Inflammatory macrophage (primary cell): ENCODE measurements at regions not wholly inside any gene's neighbourhood (a gene's known extent, or its start where the extent isn't known, plus 50 kb on each side); places are given as distances from the start of the nearest gene placed in this dataset.

Source experiments
- DNase-seq, 2 donors: peaks; one replicate each; pipeline ENCODE4 v3.0.0-alpha.2; 2020 to 2022

DNA sequence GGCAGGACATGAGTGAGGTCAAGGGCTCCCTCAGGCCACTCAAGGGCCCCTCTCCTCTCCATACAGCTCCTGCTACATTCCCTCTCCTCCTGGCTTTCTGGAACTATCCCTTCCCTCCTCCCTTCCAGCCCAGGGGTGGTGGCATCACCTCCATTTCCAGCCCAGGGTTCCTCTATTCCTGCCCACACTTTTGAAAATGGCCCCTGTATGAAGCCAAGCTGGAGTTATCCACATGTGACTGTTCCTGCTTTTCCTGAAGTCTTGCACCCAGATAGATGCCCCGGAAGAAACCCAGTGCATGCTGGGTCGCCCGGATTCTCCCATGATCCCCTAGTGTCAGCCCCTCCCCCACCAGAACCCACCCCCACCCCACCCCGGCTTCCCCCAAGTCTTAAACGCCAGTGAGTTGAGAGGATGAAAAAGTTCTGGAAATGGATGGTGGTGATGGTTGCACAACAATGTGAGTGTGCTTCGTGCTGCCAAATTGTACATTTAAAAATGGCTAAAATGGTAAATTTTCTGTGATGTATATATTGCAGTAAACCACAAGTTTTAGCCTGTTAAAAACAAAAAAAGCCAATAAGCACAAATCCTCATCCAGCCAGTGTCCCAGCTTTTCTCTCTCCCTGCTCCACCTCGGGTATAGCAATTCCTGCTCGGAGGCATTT is 136.9 kb downstream of the SCARB1 start:
- DNase-seq: no peak

DNA sequence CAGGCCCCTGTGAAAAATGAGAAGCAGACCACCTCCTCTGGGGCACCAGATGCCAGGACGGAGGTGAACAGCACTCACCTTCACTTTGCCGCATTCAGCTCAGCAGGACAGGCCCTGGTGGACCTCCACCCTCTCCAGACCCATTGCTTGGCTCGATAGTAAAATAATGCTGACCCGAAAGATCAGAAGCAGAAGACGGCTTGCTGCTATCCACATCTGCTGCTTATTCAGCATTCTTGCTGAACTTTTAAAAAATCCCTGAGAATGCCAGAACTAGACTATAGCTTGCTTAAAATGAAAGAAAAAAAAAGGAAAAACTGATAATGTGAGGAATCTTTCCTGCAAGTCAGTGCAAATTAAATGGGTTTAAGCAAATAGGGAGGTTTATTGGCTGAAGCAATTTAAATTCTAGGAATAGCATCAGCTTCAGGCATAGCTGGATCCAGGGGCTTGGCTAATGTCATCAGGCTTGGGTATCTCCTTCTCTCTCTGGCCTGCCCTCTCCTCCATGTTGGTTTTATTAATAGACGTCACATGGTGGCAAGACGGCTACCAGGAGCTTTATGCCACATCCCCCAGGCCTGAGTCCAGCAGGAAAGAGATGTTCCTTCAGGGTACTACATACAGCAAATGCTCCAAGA is 137.9 kb downstream of the SCARB1 start:
- no peak for DNase-seq

DNA sequence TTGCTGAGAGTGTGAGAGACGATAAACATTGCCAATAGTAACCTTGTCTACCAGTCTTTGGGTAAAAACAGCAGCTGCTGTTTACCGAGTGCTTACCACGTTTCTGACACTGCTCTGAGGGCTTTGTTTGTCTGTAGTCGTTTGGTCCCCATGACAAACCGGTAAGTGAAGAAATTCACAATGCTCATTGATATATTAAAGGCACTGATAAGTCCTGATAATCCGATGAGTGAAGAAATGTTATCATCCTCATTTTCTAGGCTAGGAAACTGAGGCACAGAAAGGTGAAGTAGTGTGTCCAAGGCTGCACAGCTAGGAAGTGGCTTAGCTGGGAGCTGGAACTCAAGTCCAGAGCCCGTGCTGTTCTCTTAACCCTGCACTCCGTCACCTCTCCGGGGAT is 138.6 kb downstream of the SCARB1 start:
- no peak for DNase-seq

DNA sequence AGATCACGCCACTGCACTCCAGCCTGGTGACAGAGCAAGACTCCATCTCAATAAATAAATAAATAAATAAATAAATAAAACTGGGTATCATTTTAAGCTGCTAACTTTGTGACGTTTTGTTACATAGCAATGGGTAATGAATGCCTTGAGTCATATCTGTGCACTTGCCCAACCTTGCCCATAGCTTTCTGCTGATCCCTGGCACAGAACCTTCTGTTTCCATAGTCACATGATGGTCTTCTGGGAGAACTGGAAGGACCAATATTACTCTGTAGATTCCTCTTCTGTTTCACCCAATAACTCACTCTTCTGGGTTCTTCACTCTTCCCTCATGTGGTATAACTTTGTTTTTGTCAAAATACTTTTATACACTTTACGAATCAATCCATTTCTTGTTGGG is 140.8 kb downstream of the SCARB1 start:
- DNase-seq: no peak

DNA sequence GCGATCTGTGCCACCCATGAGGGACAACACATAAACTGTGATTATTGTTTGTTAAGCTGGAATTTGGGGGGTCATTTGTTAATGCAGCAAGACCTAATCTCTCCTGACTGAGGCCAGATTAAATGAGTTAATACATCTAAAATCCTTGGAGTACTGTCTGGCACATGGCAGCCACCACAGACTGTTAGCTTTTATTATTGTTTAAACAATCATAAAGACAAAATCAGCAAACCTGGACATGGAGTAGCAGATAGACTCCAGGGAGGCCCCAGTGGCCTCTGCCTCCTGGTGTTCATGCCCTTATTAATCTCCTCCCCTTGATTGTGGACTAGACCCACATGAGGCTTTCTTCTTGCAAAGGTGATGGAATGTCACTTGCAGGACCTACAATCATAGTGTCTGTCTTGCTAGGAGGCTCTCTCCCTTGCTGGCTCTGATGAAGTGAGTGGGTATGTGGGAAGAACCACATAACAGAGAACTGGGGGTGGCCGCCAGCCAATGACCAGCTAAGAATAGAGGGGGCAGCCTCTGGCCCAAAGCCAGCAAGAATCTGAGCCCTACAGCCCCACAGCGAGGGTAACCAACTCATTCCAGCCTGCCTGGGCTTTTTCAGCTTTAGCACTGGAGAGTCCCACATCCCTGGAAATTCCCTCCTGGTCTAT is 142.0 kb downstream of the SCARB1 start:
- DNase-seq: no peak

DNA sequence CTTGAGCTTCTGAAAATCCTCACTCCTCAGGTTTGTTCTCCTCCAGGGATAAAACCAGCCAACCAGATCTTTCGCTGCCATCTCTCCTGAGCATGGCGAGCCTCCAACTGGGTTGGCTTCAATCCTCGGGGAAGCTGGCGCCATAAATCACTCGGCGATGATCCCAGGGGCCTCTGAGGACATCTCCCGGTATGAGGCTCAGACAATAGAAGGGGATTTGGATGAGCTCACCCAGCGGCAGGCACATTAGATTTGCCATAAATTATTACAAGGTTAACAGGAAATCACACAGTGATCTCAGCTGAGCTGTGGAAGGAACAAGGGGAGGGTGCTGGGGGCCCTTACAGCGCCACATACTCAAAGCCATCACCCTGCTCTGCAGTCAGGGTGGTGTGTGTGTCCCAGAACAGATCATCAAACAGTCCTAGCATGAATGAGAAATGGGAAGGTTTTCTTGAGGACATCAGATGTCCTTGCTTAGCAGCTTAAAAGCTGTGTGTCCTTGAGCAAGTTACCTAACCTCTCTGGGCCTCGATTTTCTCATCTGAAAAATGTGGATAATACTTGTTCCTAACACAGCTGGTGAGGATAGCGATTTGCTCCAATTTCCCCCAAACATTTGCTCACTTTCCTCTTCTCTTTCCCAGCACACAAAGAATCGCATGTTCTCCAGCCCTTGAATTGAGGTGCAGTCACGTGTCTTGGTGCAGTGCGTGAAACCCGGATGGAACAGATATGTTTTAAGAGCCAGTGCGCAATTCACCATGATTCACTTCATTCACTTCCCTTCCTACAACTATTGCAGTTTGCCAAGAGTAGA is 142.8 kb downstream of the SCARB1 start:
- DNase-seq: peak; percentile 85 to 88

DNA sequence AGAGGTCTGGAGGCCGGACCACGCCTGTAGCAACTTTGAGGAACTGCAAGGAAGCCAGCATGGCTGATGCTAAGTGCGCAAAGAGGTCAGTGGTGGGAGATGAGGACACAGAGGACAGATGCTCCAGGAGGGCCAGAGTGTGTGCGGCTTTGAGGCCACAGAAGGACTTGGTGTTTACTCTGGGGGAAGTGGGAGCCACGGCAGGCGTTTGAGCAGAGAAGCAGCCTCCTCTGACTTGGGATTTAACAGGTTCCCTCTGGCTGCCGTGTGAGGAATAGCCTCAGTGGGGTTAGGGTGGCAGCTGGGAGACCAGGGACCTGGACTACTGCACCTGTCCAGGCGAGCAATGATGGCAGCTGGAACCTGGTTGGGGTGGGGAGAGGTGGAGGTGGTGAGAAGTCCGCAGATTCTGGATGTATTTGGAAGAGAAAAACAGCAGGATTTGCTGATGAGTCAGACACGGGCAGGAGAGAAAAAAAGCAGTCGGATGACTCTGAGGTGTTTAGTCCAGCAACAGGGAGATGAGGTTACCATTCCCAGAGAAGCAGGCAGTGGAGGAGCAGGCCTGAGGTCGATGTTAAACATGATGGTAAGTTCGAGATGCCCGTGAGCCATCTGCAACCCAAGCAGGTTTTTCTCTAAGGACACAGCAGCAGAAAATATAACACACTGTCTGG is 143.5 kb downstream of the SCARB1 start:
- peak; percentile 46 to 63 for DNase-seq

DNA sequence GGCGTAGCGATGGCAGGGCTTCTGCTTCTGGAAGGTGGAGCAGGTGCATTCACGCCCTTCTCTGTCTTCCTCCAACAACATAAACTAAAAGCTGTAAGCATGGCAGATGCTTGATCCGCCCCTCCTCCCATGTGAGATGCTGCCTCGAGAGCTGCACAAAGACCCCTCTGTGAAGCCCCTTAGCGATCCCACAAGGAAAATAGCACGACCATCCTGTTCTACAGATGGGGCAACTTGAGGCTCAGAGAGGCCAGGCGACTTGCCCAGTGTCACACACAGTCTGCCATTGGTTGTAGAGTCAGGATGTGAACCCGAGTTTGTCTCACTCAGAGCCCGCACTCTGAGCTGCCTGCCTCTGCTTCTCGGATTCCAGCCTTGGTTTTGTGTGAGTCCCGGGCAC is 144.4 kb downstream of the SCARB1 start:
- no peak for DNase-seq

DNA sequence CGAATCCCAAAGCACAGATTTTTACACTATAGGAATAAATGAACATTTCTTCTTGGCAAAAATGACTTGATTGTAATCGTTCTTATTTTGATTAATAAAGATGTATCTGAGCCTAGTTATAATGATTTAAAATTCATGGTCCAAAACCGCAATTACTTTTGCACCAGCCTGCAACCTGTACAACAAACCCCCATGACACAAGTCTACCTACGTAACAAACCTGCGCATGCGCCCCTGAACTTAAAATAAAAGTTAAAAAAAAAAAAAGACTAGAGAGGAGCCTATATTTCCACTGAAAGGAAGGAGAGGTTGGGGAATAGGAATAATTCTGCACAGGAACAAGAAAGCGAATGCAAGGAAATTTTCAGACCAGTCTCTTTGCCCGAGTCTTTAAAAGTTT is 145.2 kb downstream of the SCARB1 start:
- DNase-seq: no peak

DNA sequence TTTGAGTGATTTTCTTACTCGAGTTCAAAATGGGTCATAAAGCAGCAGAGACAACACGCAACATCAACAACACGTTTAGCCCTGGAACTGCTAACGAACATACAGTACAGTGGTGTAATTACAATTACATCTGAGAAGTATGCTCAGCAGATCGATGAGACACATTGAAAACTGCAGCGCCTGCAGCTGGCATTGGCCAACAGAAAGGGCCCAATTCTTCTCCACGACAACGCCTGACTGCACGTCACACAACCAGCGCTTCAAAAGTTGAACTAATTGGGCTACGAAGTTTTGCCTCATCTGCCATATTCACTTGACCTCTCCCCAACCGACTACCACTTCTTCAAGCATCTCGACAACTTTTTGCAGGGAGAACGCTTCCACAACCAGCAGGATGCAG is 145.6 kb downstream of the SCARB1 start:
- no peak for DNase-seq

DNA sequence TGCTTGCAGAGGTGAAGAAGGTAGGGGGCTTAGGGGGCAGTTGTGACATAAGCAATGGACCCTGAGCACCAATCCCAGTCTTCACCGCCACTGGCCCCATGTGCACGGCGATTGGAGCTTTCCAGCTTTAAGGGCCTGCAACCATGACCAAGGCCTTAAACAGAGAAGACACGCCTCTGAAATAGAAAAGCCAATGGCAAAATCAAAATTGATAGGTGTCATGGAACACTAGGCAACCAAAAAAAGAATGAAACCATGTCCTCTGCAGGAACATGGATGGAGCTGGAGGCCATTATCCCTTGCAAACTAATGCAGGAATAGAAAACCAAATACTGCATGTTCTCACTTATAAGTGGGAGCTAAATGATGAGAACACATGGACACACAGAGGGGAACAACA is 146.3 kb downstream of the SCARB1 start:
- DNase-seq: no peak

DNA sequence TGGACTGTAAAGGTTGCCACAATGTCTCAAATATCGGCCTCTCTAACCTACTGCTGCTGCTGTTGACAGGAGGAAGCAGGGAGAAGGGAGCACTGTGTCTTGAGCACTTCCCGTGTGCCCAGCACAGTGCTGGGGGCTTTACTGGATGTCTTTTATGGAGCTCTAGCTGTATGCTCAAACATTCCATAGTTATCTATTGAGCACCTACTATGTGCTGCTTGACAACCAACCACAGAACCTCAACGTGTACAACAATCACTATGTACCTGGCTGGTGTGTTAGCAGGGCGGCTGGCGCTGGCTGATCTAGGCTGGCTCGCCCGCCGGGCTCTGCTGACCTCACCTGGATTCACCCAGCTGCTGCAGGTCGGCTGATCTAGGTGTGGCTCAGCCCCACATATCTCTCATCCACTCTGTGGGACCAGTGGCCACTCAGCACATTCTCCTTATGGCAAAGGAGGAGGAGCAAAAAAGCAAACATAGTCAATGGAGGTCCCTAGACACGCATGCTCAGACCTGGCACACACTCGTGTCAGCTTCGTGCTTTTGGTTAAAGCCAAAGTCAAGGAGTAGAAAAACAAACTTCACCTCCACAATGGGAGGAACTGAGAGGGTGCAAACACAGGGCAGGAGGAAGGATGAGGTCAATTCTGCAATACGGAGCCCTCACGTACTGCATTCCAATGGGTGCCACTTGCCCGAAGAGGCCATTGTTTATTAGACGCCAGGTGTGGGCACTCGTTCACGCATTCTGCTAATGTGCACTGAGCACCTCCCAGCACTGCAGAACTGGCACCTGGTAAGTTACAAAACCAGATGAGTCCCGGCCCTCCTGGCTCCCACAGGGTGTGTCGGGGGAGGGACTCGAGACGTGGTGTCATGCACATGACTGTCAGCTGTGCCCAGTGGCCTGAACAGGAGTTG is 147.2 kb downstream of the SCARB1 start:
- no peak for DNase-seq

DNA sequence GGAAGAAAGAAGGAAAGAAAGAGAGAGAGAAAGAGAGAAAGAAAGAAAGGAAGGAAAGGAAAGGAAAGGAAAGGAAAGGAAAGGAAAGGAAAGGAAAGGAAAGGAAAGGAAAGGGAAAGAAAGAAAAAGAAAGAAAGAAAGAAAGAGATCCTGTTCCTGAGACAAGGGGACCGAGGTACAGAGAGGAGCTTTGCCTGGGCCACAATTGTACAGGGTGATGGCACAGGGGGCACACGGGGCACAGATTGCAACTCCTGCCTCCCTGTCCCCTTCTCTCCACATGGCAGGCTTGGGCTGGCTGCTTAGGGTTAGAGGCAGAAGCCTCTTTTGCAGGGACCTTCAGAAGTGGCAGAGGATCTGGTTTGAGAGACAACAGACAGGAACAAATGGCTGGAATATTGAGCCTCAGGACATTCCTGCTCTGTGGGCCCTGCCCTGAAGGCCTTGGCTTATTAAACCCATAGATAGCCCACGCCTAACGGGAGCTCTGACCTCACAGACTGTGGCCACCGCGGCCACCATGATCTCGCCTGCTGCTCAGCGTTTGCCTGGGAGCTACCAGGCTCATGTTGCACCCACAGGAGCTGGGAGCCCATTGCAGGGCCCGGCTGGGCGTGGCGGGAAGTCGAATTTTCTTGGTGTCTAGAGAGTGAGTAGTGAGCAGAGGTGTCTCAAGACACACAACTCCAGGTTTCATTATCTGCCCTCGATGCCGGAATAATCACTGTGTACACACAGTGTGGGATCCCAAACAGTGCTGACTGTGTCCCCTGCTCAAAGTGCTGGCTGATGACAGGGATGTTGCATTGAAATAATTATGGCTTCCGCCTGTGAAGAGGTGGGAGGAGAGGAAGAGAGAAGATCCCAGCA is 147.9 kb upstream of the NCOR2 start:
- peak in 1 of 2 donors; percentile 54 for DNase-seq

DNA sequence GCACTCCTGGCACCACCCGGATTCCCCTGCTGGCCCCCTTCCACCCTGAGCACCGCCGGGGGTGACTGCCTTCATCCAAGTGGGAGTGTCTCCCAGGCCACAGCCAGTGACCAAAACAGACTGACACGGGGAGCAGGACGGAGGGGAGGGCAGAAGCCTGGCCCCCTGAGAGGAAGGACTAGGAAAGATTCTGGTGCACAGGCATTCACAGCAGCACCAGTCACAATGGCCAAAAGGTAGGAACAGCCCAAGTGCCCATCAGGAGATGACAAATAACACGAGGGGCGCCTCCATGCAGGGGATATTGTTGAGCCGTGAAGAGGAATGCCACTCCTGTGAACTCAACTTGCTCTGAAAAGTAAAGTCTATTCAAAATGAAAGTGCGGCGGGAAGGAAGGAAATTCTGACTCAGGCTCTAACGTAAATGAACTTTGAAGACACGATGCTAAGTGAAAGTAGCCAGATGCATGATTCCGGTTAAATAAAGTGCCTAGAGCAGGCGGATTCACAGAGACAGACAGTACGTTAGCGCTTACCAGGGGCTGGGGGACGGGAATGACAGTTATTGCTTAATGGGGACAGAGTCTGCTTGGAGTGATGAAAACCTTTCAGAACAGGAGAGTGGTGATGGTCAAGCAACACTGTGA is 146.1 kb upstream of the NCOR2 start:
- DNase-seq: peak; percentile 67 to 78

DNA sequence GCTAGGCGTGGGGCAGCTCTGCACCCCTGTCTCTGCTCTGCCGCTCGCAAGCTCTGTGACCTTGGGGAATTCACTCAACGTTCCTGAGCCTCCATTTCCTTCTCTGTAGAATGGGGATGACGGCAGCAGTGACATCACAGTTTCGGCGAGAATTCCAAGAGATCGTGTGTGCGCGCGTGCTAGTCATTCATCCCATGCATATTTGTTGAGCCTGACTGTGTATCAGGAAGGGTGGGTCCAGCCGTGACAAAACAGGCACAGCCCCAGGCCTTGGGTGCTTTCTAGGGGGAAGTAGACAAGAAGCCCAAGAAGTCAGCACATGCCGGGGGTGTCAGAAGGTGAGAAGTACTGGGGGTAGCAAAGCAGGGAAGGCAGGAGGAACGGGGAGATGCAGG is 145.6 kb upstream of the NCOR2 start:
- DNase-seq: peak; percentile 67 to 73

DNA sequence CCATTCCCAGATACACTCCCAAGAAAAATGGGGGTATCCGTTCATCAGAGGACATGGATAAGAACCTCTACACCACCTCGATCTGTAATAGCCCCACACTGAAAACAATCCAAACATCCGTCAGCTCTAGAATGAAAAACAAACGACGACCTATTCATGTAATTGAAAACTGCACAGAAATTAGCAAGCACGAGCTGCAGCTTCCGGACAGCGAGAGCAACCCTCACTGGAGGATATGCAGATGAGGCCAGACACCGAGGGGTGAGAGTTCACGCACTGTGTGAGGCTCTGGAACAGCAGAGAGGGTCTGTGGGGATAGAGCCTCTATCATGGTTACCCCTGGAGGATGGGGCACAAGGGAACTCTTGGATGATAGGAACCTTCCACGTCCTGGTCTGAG is 143.9 kb upstream of the NCOR2 start:
- no peak for DNase-seq

DNA sequence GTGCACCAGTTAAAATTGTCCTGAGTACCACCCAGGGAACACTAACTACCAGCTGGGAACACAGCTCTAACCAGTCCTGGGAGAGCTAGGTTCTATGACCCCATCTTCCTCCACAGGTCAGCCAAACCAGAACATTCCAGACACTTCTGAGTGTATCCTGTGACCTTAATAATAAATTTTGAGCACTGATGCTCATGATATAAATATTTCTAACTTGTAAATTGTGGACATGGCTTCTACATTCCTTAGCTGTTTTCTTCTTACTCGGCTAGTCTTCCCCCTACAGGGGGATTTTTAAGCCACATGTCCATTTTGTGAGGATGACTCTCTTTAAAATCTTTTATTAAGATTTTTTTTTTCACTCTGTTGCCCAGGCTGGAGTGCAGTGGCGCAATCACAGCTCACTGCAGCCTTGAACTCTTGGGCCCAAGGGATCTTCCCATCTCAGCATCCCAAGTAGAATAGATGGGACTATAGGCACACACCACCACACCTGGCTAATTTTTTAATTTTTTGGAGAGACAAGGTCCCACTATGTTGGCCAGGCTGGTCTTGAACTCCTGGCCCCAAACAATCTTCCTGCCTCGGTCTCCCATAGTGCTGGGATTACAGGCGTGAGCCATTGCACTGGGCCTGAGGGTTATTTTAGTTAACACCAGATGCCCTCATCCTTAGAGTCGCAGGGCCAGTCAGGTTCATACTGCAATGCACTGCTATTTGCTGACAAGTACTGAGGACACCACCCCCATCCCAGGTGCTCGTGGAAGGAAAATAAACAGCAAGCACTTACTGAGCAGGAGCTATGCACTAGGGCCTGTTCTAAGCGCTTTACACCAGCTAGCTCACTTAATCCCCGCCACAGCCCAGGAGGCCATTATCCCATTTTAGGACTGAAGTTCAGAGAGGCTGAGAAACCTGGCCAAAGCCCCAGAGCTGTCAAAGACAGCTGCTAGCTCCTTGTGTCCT is 142.6 kb upstream of the NCOR2 start:
- no peak for DNase-seq

DNA sequence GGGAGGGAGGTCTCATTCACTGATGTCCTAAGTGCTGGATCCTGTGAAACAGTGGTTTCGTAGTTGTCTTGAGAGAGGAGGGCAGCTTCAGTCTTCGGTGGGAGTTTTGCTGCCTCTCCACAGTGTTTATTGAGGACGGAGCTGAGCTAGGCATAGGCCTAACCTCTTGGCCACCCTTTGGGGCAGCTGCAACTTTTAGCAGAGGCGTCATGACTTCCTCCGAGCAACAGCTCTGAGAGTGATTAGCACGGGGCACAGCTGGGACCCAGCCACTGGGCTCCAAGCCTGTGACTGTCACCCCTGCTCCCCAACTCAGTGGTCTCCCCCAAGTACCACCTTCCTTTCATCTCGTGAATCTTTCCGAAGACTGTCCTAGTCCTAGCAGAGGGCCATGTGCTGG is 139.9 kb upstream of the NCOR2 start:
- peak in 1 of 2 donors; percentile 57 for DNase-seq

DNA sequence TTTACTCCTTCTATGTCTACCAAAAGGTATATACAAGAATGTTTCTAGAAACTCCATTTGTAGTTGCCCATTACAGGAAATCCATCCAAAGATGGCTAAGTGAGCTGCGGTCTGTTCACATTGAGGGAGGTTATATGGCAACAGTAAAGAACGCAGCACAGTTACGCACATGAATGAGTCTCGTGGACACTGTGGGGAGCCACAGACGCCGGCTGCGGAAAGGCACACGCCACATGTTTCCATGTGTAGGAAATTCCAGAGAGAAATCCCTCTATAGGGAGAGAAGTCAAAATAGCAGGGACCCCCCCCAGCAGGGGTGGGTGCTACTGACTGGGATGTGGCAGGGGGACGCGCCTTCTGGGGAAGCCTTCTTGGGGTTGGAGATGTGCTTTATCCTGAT is 139.0 kb upstream of the NCOR2 start:
- no peak for DNase-seq
